Uterus (tissue), 2 donors: ENCODE measurements at regions not wholly inside any gene's neighbourhood (a gene's known extent, or its start where the extent isn't known, plus 50 kb on each side); places are given as distances from the start of the nearest gene placed in this dataset.

Source experiments
- POLR2A ChIP-seq, 2 donors: fragments of 450-650 bp; IDR thresholded peaks; one replicate each; pipeline ENCODE4 v1.6.1; 2016; ENCODE audit warnings: antibody characterized with exemption in 2 of 2, mild to moderate bottlenecking in 1 of 2, moderate library complexity in 1 of 2
- TF ChIP-seq, protein P1 (sequence below), 4 experiments: fragments of 200-600 bp in 2 of 4; fragments of 450-650 bp in 2 of 4; sonication (generic) in 2 of 4; IDR thresholded peaks; one replicate each; pipeline ENCODE4 v1.5.1; 2016 to 2019; ENCODE audit warnings: antibody characterized with exemption in 4 of 4, mild to moderate bottlenecking in 2 of 4, moderate library complexity in 1 of 4

DNA sequence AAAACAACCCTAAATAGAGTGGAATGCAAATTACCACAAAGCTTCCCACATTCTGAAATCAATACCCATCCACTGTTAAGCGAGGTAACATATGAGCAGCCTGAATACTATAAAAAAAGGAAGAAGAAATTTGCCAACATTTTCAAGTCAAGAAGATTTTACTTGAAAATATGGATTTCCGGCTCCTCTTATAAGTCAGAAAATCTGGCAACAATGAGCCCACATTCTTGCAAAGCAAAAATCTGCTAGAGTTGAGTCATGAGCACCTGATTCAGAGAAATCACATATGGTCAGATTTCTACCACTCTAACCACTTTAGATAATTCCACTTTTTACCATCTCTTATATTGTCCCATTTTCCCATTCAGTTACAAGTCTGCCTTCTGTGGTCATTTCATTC is 395.7 kb downstream of the DTHD1 start:
- TF ChIP-seq, protein P1, sequence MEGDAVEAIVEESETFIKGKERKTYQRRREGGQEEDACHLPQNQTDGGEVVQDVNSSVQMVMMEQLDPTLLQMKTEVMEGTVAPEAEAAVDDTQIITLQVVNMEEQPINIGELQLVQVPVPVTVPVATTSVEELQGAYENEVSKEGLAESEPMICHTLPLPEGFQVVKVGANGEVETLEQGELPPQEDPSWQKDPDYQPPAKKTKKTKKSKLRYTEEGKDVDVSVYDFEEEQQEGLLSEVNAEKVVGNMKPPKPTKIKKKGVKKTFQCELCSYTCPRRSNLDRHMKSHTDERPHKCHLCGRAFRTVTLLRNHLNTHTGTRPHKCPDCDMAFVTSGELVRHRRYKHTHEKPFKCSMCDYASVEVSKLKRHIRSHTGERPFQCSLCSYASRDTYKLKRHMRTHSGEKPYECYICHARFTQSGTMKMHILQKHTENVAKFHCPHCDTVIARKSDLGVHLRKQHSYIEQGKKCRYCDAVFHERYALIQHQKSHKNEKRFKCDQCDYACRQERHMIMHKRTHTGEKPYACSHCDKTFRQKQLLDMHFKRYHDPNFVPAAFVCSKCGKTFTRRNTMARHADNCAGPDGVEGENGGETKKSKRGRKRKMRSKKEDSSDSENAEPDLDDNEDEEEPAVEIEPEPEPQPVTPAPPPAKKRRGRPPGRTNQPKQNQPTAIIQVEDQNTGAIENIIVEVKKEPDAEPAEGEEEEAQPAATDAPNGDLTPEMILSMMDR (IDR thresholded peaks at IDR 0.05): no peak
- TF ChIP-seq POLR2A (IDR thresholded peaks at IDR 0.05): no peak
